Coronary artery (tissue), 2 donors: ENCODE measurements at regions not wholly inside any gene's neighbourhood (a gene's known extent, or its start where the extent isn't known, plus 50 kb on each side); places are given as distances from the start of the nearest gene placed in this dataset.

Source experiments
- DNase-seq: peaks from one replicate; pipeline ENCODE4 v3.0.0-alpha.2; 2017; ENCODE audit warnings: low spot score
- H3K27ac ChIP-seq, 2 donors: fragments of 200-600 bp; sonication (generic); one replicate each; pipeline ENCODE4 v1.5.1; 2016 to 2019
- H3K4me3 ChIP-seq: fragments of 200-600 bp; sonication (generic); 2 replicates; pipeline ENCODE4 v1.5.1; 2016; ENCODE audit warnings: mild to moderate bottlenecking, moderate library complexity
- TF ChIP-seq, protein P1 (sequence below): fragments of 200-600 bp; sonication (generic); IDR thresholded peaks from one replicate; pipeline ENCODE4 v1.5.1; 2019; ENCODE audit warnings: antibody characterized with exemption

DNA sequence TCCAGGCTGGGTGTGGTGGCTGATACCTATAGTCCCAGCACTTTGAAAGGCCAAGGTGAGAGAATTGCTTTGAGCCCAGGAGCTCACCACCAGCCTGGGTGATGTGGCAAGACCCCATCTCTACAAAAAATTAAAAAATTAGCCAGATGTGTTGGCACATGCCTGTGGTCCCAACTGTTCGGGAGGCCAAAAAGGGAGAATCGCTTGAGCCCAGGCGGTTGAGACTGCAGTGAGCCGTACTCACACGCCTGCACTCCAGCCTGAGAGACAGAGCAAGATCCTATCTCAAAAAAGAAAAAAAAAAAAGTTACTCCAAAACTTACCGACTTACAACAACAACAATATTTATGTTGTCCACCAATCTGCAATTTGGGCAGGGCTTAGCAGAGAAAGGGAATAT is 178.0 kb upstream of the FN1 start:
- no peak for DNase-seq
- no peak overlapping the region for H3K27ac ChIP-seq
- no peak overlapping the region for H3K4me3 ChIP-seq
- TF ChIP-seq, protein P1, sequence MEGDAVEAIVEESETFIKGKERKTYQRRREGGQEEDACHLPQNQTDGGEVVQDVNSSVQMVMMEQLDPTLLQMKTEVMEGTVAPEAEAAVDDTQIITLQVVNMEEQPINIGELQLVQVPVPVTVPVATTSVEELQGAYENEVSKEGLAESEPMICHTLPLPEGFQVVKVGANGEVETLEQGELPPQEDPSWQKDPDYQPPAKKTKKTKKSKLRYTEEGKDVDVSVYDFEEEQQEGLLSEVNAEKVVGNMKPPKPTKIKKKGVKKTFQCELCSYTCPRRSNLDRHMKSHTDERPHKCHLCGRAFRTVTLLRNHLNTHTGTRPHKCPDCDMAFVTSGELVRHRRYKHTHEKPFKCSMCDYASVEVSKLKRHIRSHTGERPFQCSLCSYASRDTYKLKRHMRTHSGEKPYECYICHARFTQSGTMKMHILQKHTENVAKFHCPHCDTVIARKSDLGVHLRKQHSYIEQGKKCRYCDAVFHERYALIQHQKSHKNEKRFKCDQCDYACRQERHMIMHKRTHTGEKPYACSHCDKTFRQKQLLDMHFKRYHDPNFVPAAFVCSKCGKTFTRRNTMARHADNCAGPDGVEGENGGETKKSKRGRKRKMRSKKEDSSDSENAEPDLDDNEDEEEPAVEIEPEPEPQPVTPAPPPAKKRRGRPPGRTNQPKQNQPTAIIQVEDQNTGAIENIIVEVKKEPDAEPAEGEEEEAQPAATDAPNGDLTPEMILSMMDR: no peak

DNA sequence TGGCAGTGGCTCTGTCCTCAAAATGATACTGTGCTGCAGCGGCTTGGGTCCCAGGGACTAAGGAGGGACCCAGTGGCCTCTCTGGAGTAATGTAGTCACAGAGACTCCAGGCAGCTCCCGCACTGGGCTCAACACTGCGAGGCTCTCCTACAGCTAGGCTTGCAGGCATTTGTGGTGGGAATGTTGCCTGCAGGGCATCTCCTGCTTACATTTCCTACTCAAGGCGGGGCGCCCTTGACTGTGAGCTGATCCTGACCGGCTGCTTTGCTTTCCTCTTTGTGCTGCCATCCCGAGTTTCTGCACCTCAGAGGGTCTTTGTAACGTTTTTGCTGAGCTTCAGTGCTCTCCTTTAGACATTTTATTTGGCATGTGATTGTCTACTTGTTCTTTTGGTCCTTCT is 177.4 kb upstream of the FN1 start:
- no peak for DNase-seq
- no peak overlapping the region for H3K27ac ChIP-seq
- no peak overlapping the region for H3K4me3 ChIP-seq
- TF ChIP-seq, protein P1: no peak

GRCh38 chr2:215612786-215613185 is 176.9 kb upstream of the FN1 start:
- DNase-seq: no peak
- Histone ChIP-seq H3K4me3 (no peak overlapping the region), H3K27ac (no peak overlapping the region)
- TF ChIP-seq, protein P1: no peak

- H3K4me3 ChIP-seq: no peak overlapping the region
- TF ChIP-seq, protein P1: no peak
- DNase-seq: no peak
Observed at GRCh38 chr2:215611609-215612386, 175.9 kb upstream of the FN1 start.

DNA sequence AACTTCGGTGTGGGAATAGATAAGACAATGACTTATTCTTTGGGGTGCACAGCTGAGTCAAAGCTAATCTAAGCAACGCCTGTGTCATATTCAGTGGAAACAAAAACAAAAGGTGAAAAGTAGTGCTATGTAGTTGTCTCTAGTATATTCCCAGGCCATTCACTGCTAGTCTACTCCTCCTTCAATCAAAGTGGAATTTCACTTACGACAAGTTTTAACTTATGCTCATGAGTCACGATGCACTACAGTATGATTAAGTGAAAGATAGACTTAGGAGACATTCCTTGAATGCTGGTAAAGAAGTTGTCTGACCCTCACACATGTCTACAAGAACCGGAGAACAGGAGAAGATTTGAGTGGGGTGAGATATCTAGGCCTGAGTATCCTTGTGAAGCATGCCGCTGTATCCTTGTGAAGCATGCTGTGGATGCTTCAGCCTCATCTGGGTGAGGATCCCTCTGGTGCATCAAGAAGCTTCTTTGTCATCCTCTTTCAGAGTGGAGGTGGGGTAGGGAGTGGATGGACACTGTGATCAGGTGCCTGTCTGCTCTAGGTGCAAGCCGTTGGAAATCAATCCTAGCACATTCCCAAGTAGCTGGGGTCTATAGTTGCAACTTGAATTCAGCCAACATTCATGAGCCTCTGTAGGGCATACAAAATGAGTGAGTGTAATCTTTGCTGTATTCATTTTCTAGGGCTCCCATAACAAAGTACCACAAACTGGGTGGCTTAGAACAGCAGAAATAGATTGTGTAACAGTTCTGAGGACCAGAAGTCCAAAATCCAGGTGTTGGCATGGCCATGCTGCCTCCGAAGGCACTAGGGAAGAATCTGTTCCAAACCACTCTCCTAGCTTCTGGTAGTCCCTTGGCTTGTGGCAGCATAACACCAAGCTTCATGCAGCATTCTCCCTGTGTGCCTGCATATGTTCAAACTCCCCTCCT is 173.5 kb upstream of the FN1 start:
- Histone ChIP-seq H3K27ac (no peak overlapping the region), H3K4me3 (no peak overlapping the region)
- no peak for DNase-seq
- TF ChIP-seq, protein P1: no peak

More at GRCh38 chr2:215611609-215612386, 175.9 kb upstream of the FN1 start:
- H3K27ac ChIP-seq: no peak overlapping the region

- TF ChIP-seq, protein P1: no peak
- H3K4me3 ChIP-seq: no peak overlapping the region
- no peak for DNase-seq
- no peak overlapping the region for H3K27ac ChIP-seq
Observed at GRCh38 chr2:215607766-215608165, 171.9 kb upstream of the FN1 start.
